Activated CD4-positive, alpha-beta T cell treated with anti-CD3 and anti-CD28 coated beads for 36 hours (primary cell): ENCODE measurements at regions not wholly inside any gene's neighbourhood (a gene's known extent, or its start where the extent isn't known, plus 50 kb on each side); places are given as distances from the start of the nearest gene placed in this dataset.

Experiments
- ATAC-seq: fragments of 200-7000 bp; cut with Tn5 transposase; one replicate; pipeline ENCODE4 v1.10.0; 2021; ENCODE audit warnings: mild to moderate bottlenecking, moderate library complexity
- CTCF ChIA-PET: fragments of 350-600 bp; sonication (Branson Sonifier 250); formaldehyde crosslinking; loops from one replicate; lab custom pipeline; 2021; ENCODE audit warnings: antibody characterized with exemption; lab: Charles Lee
- POLR2A ChIA-PET: fragments of 350-600 bp; sonication (Branson Sonifier 250); formaldehyde crosslinking; loops from one replicate; lab custom pipeline; 2021; ENCODE audit warnings: antibody characterized with exemption, inconsistent platforms; lab: Charles Lee
- DNase-seq: peaks from one replicate; pipeline ENCODE4 v3.0.0-alpha.2; 2020
- H3K27ac Mint-ChIP-seq: one replicate; pipeline ENCODE4 v1.8.0; 2021; ENCODE audit warnings: mixed read lengths
- H3K27me3 Mint-ChIP-seq: one replicate; pipeline ENCODE4 v1.8.0; 2021; ENCODE audit warnings: mixed read lengths
- H3K36me3 Mint-ChIP-seq: one replicate; pipeline ENCODE4 v1.8.0; 2021; ENCODE audit warnings: low read depth, mixed read lengths
- H3K4me1 Mint-ChIP-seq: one replicate; pipeline ENCODE4 v1.8.0; 2021; ENCODE audit warnings: mixed read lengths
- H3K4me3 Mint-ChIP-seq: one replicate; pipeline ENCODE4 v1.8.0; 2021; ENCODE audit warnings: mild to moderate bottlenecking, moderate library complexity, mixed read lengths
- H3K9me3 Mint-ChIP-seq: one replicate; pipeline ENCODE4 v1.8.0; 2021; ENCODE audit warnings: low read depth, mixed read lengths
- intact Hi-C, 2 experiments: fragments of 100-400 bp; cut with DNase I in 1 of 2; cut with micrococcal nuclease in 1 of 2; formaldehyde crosslinking; loops; one replicate each; pipeline versions ENCODE4 v1.14.2 to v1.15.1; 2022 to 2024; cut with DNase I, micrococcal nuclease

DNA sequence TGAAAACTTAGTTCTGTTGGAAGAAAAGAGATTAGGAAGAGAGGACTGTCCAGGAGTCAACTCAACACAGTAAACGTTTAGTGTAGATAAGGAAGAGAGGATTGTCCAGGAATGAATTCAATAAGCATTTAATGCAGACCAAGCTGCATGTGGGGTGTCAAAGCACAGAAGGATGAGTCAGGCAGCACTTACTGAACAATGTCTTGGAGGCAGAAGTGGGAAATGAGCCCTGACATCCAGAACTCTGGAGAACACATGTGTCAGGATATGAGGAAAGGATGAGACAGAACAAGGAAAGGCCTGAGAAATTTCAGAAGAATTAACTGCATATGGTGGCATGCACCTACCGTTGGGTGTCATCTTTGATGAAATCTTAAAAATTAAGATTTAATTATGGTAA is 429.2 kb upstream of the HTR2A start:
- ChIA-PET POLR2A (no interaction called here), CTCF (no interaction called here)
- intact Hi-C loops: no loop called here
- Mint-ChIP-seq H3K27ac (no peak overlapping the region), H3K27me3 (peaks cover 11% of the 10 kb centered on the region), H3K9me3 (no peaks in the 10 kb centered on the region), H3K36me3 (no peaks in the 10 kb centered on the region), H3K4me1 (no peaks in the 10 kb centered on the region), H3K4me3 (no peak overlapping the region)
- DNase-seq: no peak
- ATAC-seq: no peak

GRCh38 chr13:47317356-47317755 is 420.5 kb upstream of the HTR2A start:
- no peaks in the 10 kb centered on the region for H3K4me1 Mint-ChIP-seq
- peaks cover 3% of the 10 kb centered on the region for H3K9me3 Mint-ChIP-seq
- ATAC-seq (no peak), DNase-seq (no peak)
- ChIA-PET CTCF (no interaction called here), POLR2A (no interaction called here)
- no peak overlapping the region for H3K4me3 Mint-ChIP-seq
- H3K27me3 Mint-ChIP-seq: peaks cover 2% of the 10 kb centered on the region
- no peaks in the 10 kb centered on the region for H3K36me3 Mint-ChIP-seq
- H3K27ac Mint-ChIP-seq: no peak overlapping the region
- intact Hi-C loops: no loop called here

DNA sequence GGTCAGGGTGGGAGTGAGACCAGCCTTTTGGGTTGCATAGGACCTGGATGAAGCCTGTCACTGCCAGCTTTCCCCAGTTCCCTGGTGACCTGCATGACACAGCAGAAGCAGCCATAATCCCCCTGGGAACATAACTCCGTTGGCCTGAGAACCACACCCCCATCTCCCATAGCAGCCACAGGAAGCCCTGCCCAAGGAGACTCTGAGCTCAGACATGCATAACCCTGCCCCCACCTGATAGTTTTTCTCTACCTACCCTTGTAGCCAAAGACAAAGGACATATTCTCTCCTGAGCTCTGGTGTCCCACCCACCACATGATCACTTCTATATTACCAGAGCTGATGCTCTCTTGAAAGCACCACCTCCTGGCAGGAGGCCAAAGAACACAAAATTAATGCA is 413.5 kb upstream of the HTR2A start:
- CTCF ChIA-PET: interaction anchor here (0.5 kb wide), 1 partner anchor 248 kb away, joined by 3 read pairs; no protein-coding TSS in a partner anchor
- Mint-ChIP-seq H3K4me1 (no peaks in the 10 kb centered on the region), H3K4me3 (no peak overlapping the region), H3K36me3 (no peaks in the 10 kb centered on the region), H3K27me3 (peaks cover 4% of the 10 kb centered on the region), H3K9me3 (peaks cover 7% of the 10 kb centered on the region), H3K27ac (no peak overlapping the region)
- no peak for ATAC-seq
- POLR2A ChIA-PET: no interaction called here
- intact Hi-C loops: no loop called here
- DNase-seq: no peak

DNA sequence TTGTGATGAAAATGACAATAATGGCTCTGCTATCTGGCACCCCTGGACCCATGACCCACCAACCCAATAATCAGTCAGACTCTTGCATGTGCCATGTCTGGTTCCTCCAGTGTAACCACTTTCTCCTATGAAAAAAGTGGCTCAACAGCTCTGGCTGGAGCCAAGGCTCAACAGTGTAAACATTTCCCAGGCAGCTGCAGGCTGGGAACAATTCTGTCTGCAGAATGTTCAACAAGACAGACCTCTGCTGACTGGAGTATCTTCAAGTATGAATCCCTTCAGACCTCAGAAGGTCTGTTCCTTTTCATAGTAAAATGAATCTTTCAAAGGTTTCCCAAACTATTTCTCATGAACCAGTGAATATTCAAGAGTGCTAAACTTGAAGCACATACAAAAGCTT is 410.1 kb upstream of the HTR2A start:
- ChIA-PET CTCF (no interaction called here), POLR2A (no interaction called here)
- Mint-ChIP-seq H3K27me3 (peaks cover 4% of the 10 kb centered on the region), H3K36me3 (no peaks in the 10 kb centered on the region), H3K4me1 (no peaks in the 10 kb centered on the region), H3K9me3 (peaks cover 7% of the 10 kb centered on the region), H3K4me3 (no peak overlapping the region), H3K27ac (no peak overlapping the region)
- DNase-seq: no peak
- intact Hi-C loops: no loop called here
- no peak for ATAC-seq

DNA sequence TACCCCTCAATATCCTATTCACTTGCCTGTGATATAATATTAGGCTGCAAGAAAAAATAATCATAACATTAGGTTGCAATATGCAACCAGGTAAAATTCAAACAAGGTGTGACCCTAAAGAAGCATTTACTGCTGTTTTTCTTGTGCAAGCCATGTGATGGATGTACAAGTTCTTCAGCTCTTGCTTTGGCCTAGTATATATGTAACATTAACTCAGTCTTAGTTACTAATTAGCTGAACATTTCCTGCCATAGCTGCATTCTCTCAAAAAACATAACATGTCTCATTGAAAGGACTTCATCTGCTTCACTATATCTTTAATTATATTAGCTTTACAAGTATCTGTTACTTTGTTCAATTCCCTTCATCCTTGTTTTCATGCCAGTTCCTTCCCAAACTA is 406.8 kb upstream of the HTR2A start:
- no peak for ATAC-seq
- H3K27ac Mint-ChIP-seq: no peak overlapping the region
- intact Hi-C loops: no loop called here
- POLR2A ChIA-PET: no interaction called here
- H3K4me3 Mint-ChIP-seq: no peak overlapping the region
- no peak for DNase-seq
- CTCF ChIA-PET: no interaction called here
- H3K4me1 Mint-ChIP-seq: no peaks in the 10 kb centered on the region
- H3K36me3 Mint-ChIP-seq: no peaks in the 10 kb centered on the region
- H3K27me3 Mint-ChIP-seq: peaks cover 4% of the 10 kb centered on the region
- H3K9me3 Mint-ChIP-seq: no peaks in the 10 kb centered on the region

GRCh38 chr13:47299304-47299703 is 402.5 kb upstream of the HTR2A start:
- Mint-ChIP-seq H3K4me1 (no peaks in the 10 kb centered on the region), H3K9me3 (no peaks in the 10 kb centered on the region), H3K27me3 (peaks cover 8% of the 10 kb centered on the region), H3K36me3 (no peaks in the 10 kb centered on the region), H3K27ac (no peak overlapping the region), H3K4me3 (no peak overlapping the region)
- ATAC-seq: no peak
- intact Hi-C loops: no loop called here
- DNase-seq: no peak
- CTCF ChIA-PET: no interaction called here
- POLR2A ChIA-PET: no interaction called here

- ChIA-PET POLR2A (no interaction called here), CTCF (no interaction called here)
- H3K27ac Mint-ChIP-seq: no peak overlapping the region
These were observed 401.7 kb upstream of the HTR2A start for GRCh38 chr13:47298506-47298905.

GRCh38 chr13:47294691-47295090 is 397.8 kb upstream of the HTR2A start:
- POLR2A ChIA-PET: no interaction called here
- peaks cover 7% of the 10 kb centered on the region for H3K27me3 Mint-ChIP-seq
- no peaks in the 10 kb centered on the region for H3K36me3 Mint-ChIP-seq

More at GRCh38 chr13:47298506-47298905, 401.7 kb upstream of the HTR2A start:
- H3K9me3 Mint-ChIP-seq: no peaks in the 10 kb centered on the region
- H3K4me3 Mint-ChIP-seq: no peak overlapping the region
- intact Hi-C loops: no loop called here
- H3K27me3 Mint-ChIP-seq: peaks cover 8% of the 10 kb centered on the region
- H3K4me1 Mint-ChIP-seq: no peaks in the 10 kb centered on the region
- H3K36me3 Mint-ChIP-seq: no peaks in the 10 kb centered on the region
- ATAC-seq (no peak), DNase-seq (no peak)

DNA sequence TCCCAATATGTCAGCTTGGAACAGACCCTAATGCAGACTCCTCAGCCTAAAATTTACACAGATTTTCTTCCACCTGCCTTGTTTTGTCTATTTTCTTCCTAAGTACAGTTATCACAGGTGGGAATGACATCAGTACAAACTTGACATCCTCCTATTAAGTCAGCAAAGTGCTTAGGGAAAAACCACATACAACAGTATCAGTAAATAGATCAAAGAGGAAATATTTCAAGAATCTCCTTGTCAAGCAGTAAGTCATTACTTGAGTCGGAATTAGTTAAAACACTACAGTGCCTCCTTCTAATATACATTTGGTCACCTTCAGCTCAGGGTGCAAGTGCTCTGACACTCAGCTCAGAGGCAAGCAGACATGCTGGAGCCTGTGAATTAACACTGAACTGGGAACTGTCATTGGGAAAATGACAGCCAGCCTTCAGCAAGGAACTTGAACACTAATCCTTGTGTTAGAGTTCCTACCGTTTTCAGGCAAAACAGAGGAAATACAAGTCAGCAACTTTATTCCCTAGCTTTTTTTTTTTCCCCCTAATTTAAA is 394.3 kb upstream of the HTR2A start:
- DNase-seq (no peak), ATAC-seq (no peak)
- intact Hi-C loops: no loop called here
- POLR2A ChIA-PET: no interaction called here
- CTCF ChIA-PET: no interaction called here
- no peaks in the 10 kb centered on the region for H3K4me1 Mint-ChIP-seq
- no peaks in the 10 kb centered on the region for H3K36me3 Mint-ChIP-seq
- no peak overlapping the region for H3K4me3 Mint-ChIP-seq
- H3K9me3 Mint-ChIP-seq: no peaks in the 10 kb centered on the region
- no peak overlapping the region for H3K27ac Mint-ChIP-seq
- H3K27me3 Mint-ChIP-seq: peaks cover 5% of the 10 kb centered on the region

More at GRCh38 chr13:47294691-47295090, 397.8 kb upstream of the HTR2A start:
- CTCF ChIA-PET: no interaction called here
- intact Hi-C loops: no loop called here
- no peak overlapping the region for H3K4me3 Mint-ChIP-seq
- no peak overlapping the region for H3K27ac Mint-ChIP-seq
- no peaks in the 10 kb centered on the region for H3K4me1 Mint-ChIP-seq
- no peaks in the 10 kb centered on the region for H3K9me3 Mint-ChIP-seq
- no peak for DNase-seq
- ATAC-seq: no peak

- ATAC-seq: no peak
- Mint-ChIP-seq H3K27ac (no peak overlapping the region), H3K36me3 (no peaks in the 10 kb centered on the region), H3K9me3 (no peaks in the 10 kb centered on the region), H3K4me1 (no peaks in the 10 kb centered on the region), H3K27me3 (peaks cover 7% of the 10 kb centered on the region), H3K4me3 (no peak overlapping the region)
- DNase-seq: no peak
- ChIA-PET CTCF (no interaction called here), POLR2A (no interaction called here)
- intact Hi-C loops: no loop called here
These were observed 392.7 kb upstream of the HTR2A start for GRCh38 chr13:47289567-47289966.

DNA sequence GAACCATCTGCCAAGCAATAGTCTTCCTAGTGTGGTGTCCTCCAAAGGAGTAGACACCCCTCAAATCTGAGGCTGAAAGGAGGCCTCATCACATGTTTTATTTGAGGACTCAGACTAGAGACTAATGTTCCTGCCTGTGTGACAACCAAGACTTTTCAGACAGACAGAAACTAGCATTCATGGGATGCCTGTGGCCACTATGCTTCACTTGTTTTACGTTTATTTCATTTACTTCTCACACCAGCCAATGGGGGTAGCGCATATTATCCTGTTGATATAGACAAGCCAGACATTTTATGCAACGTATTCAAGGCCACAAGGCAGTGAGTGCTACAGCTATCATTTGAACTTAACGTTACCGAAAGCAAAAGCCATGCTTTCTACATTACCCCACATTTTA is 391.7 kb upstream of the HTR2A start:
- ChIA-PET POLR2A (no interaction called here), CTCF (no interaction called here)
- Mint-ChIP-seq H3K36me3 (no peaks in the 10 kb centered on the region), H3K27me3 (peaks cover 7% of the 10 kb centered on the region), H3K4me1 (no peaks in the 10 kb centered on the region), H3K9me3 (no peaks in the 10 kb centered on the region), H3K27ac (no peak overlapping the region), H3K4me3 (no peak overlapping the region)
- ATAC-seq: no peak
- intact Hi-C loops: no loop called here
- DNase-seq: no peak

DNA sequence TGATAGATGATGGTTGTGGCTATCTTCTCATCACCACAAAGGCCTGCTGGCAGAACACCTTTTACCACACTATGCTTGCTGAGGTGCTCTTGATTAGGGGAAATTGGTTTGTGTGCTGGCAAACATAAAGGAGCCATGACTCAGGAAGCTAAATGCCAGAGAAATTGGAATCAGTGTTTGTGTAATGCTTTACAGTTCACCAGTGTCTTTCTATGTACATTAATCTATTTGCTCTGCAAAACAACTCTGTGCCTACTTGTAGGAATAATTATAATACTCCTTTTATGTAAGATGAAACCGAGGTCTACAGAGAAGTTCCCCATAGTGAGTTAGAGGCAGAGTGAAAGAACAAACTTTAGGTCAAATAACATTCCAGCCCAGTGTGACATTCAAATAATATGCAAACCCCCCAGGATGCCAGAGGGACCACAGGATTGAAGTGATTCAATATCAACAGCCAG is 390.5 kb upstream of the HTR2A start:
- H3K9me3 Mint-ChIP-seq: no peaks in the 10 kb centered on the region
- H3K27me3 Mint-ChIP-seq: peaks cover 8% of the 10 kb centered on the region
- no peaks in the 10 kb centered on the region for H3K36me3 Mint-ChIP-seq
- ChIA-PET POLR2A (no interaction called here), CTCF (no interaction called here)
- intact Hi-C loops: no loop called here
- H3K4me1 Mint-ChIP-seq: no peaks in the 10 kb centered on the region
- DNase-seq: no peak
- no peak for ATAC-seq
- no peak overlapping the region for H3K27ac Mint-ChIP-seq
- no peak overlapping the region for H3K4me3 Mint-ChIP-seq

GRCh38 chr13:47281991-47282390 is 385.1 kb upstream of the HTR2A start:
- CTCF ChIA-PET: no interaction called here
- no peak for DNase-seq
- H3K36me3 Mint-ChIP-seq: no peaks in the 10 kb centered on the region
- no peaks in the 10 kb centered on the region for H3K9me3 Mint-ChIP-seq
- intact Hi-C loops: no loop called here
- no peak overlapping the region for H3K4me3 Mint-ChIP-seq
- peaks cover 9% of the 10 kb centered on the region for H3K27me3 Mint-ChIP-seq
- no peak overlapping the region for H3K27ac Mint-ChIP-seq
- POLR2A ChIA-PET: no interaction called here
- no peak for ATAC-seq
- H3K4me1 Mint-ChIP-seq: no peaks in the 10 kb centered on the region
